ENCODE measurements at regions not wholly inside any gene's neighbourhood (a gene's known extent, or its start where the extent isn't known, plus 50 kb on each side); places are given as distances from the start of the nearest gene placed in this dataset.

GRCh38 chr6:166078294-166078693 lies 89.4 kb downstream of the TBXT start:
- H3K4me3 Mint-ChIP-seq = no peak overlapping the region
- H3K4me1 Mint-ChIP-seq = peaks cover 43% of the 10 kb centered on the region
- no peaks in the 10 kb centered on the region for H3K36me3 Mint-ChIP-seq (ENCODE audit: low read depth)
- no peak for DNase-seq
- TF ChIP-seq, protein P1, sequence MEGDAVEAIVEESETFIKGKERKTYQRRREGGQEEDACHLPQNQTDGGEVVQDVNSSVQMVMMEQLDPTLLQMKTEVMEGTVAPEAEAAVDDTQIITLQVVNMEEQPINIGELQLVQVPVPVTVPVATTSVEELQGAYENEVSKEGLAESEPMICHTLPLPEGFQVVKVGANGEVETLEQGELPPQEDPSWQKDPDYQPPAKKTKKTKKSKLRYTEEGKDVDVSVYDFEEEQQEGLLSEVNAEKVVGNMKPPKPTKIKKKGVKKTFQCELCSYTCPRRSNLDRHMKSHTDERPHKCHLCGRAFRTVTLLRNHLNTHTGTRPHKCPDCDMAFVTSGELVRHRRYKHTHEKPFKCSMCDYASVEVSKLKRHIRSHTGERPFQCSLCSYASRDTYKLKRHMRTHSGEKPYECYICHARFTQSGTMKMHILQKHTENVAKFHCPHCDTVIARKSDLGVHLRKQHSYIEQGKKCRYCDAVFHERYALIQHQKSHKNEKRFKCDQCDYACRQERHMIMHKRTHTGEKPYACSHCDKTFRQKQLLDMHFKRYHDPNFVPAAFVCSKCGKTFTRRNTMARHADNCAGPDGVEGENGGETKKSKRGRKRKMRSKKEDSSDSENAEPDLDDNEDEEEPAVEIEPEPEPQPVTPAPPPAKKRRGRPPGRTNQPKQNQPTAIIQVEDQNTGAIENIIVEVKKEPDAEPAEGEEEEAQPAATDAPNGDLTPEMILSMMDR (IDR thresholded peaks at IDR 0.05) = no peak
- H3K9me3 Mint-ChIP-seq = peaks cover 3% of the 10 kb centered on the region
- peaks cover 4% of the 10 kb centered on the region for H3K27me3 Mint-ChIP-seq (ENCODE audit: low read depth, poor library complexity)
- H3K27ac Mint-ChIP-seq = no peak overlapping the region

DNA sequence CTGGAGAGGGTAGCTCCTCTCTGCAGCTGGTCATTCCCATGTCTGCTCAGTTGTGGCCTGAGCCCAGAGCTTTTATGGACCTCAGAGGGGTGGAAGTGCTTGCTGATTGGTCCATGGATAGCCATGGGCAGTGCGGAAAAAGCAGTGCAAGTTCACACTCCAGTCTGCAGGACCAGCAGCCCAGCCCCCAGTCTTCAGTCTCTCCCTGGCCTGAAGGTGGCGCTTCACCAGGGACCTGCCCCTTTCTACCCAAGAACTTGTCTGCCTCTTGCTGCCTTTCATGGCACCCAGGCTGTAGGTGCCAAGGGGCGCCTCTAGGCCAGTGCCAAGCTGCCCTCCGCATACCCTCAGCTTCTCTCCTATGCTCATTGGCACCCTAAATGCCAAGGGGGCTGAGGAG lies 91.0 kb downstream of the TBXT start:
- Mint-ChIP-seq H3K27ac (no peak overlapping the region), H3K9me3 (peaks cover 3% of the 10 kb centered on the region), H3K4me1 (peaks cover 51% of the 10 kb centered on the region), H3K27me3 (ENCODE audit: low read depth, poor library complexity) (peaks cover 4% of the 10 kb centered on the region), H3K4me3 (no peak overlapping the region), H3K36me3 (ENCODE audit: low read depth) (no peaks in the 10 kb centered on the region)
- TF ChIP-seq, protein P1 (IDR thresholded peaks at IDR 0.05) = no peak
- DNase-seq = no peak

DNA sequence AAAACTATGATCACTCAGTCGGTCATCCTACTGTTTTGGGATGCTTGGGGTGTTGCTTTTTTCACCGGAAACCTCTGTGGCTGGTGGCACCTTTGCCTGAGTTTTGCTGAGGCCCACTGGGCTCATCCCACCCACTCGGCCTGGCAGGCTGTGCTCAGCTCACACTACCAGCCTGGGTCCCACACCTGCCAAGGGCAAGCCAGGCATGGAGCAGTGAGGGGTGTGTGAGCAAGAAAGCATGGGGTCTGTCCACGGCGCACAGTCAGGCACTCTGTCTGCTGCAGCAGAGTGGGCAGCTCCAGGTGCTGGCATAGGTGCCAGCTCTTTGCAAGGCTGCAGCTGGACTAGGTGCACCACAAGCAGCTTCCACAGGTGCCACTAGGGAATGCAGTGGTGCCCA lies 91.7 kb downstream of the TBXT start:
- H3K4me3 Mint-ChIP-seq = no peak overlapping the region
- H3K9me3 Mint-ChIP-seq = peaks cover 3% of the 10 kb centered on the region
- no peaks in the 10 kb centered on the region for H3K36me3 Mint-ChIP-seq (ENCODE audit: low read depth)
- no peak for DNase-seq
- H3K27ac Mint-ChIP-seq = no peak overlapping the region
- H3K4me1 Mint-ChIP-seq = peaks cover 51% of the 10 kb centered on the region
- TF ChIP-seq, protein P1 (IDR thresholded peaks at IDR 0.05) = no peak
- peaks cover 4% of the 10 kb centered on the region for H3K27me3 Mint-ChIP-seq (ENCODE audit: low read depth, poor library complexity)

DNA sequence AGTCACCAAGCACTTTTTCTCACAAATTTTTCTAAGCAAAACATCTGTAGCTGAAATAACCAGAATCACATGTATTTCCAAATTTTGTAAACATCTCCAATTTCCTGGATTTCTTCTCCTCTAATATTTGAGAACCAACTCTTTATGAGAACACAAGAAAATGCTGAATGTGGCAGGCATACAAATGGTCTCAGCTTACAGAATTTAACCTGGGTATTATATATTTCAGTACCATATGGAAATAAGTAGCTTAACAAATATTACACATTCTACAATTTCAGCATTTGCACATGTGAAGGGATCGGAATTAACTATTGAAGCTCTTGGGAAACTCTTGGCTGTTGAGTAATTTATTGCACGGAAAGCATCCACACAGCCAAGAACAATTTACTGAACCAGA lies 92.5 kb downstream of the TBXT start:
- H3K36me3 Mint-ChIP-seq (ENCODE audit: low read depth) = no peaks in the 10 kb centered on the region
- TF ChIP-seq, protein P1 (IDR thresholded peaks at IDR 0.05) = no peak
- peaks cover 3% of the 10 kb centered on the region for H3K9me3 Mint-ChIP-seq
- no peak overlapping the region for H3K4me3 Mint-ChIP-seq
- H3K27ac Mint-ChIP-seq = no peak overlapping the region
- no peaks in the 10 kb centered on the region for H3K27me3 Mint-ChIP-seq (ENCODE audit: low read depth, poor library complexity)
- peaks cover 51% of the 10 kb centered on the region for H3K4me1 Mint-ChIP-seq
- DNase-seq = no peak

DNA sequence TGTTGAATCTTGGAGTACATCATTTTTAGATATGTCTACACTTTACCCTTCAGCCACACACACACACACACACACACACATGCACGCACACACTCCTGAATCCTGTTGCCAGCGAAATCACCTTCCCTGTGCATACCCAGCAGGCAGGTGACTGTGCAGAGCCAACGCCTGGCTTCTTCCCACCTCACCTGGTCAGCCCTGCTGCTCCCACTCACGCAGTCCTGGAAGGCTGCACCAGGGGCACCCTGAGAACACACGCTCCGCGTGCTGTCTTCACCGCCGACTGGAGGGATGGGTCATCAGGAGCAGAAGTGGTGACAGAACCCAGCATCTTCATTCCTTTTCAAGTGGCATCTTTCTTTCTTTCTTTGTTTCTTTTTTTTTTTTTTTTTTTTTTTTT lies 94.6 kb downstream of the TBXT start:
- TF ChIP-seq, protein P1 (IDR thresholded peaks at IDR 0.05) = no peak
- H3K27ac Mint-ChIP-seq = no peak overlapping the region
- H3K4me1 Mint-ChIP-seq = peaks cover 36% of the 10 kb centered on the region
- no peaks in the 10 kb centered on the region for H3K36me3 Mint-ChIP-seq (ENCODE audit: low read depth)
- H3K9me3 Mint-ChIP-seq = peaks cover 19% of the 10 kb centered on the region
- H3K27me3 Mint-ChIP-seq (ENCODE audit: low read depth, poor library complexity) = peaks cover 5% of the 10 kb centered on the region
- DNase-seq = no peak
- H3K4me3 Mint-ChIP-seq = no peak overlapping the region

GRCh38 chr6:166068768-166069167 lies 98.9 kb downstream of the TBXT start:
- peaks cover 30% of the 10 kb centered on the region for H3K9me3 Mint-ChIP-seq
- H3K4me3 Mint-ChIP-seq = no peak overlapping the region
- TF ChIP-seq, protein P1 (IDR thresholded peaks at IDR 0.05) = no peak
- H3K36me3 Mint-ChIP-seq (ENCODE audit: low read depth) = no peaks in the 10 kb centered on the region
- H3K4me1 Mint-ChIP-seq = peaks cover 10% of the 10 kb centered on the region
- peaks cover 18% of the 10 kb centered on the region for H3K27me3 Mint-ChIP-seq (ENCODE audit: low read depth, poor library complexity)
- no peak for DNase-seq
- H3K27ac Mint-ChIP-seq = no peak overlapping the region
